Mesothelial cell of epicardium (in vitro differentiated cells): ENCODE measurements at regions not wholly inside any gene's neighbourhood (a gene's known extent, or its start where the extent isn't known, plus 50 kb on each side); places are given as distances from the start of the nearest gene placed in this dataset.

Experiments used
- DNase-seq, 2 experiments: peaks; one replicate each; pipeline ENCODE4 v3.0.0; 2021; ENCODE audit warnings: low spot score in 2 of 2; ENCODE audit not compliant: unreplicated experiment in 2 of 2
- H3K27ac Mint-ChIP-seq: 2 replicates; pipeline ENCODE4 v1.8.0; 2021; ENCODE audit warnings: mixed read lengths
- H3K27me3 Mint-ChIP-seq: 2 replicates; pipeline ENCODE4 v1.8.0; 2021; ENCODE audit warnings: low read depth, mixed read lengths
- H3K36me3 Mint-ChIP-seq: 2 replicates; pipeline ENCODE4 v1.8.0; 2021; ENCODE audit warnings: mixed read lengths
- H3K4me1 Mint-ChIP-seq: 2 replicates; pipeline ENCODE4 v1.8.0; 2021; ENCODE audit warnings: mixed read lengths
- H3K4me3 Mint-ChIP-seq: 2 replicates; pipeline ENCODE4 v1.8.0; 2021; ENCODE audit warnings: mild to moderate bottlenecking, moderate library complexity, mixed read lengths
- H3K9me3 Mint-ChIP-seq: 2 replicates; pipeline ENCODE4 v1.8.0; 2021; ENCODE audit warnings: mixed read lengths
- TF ChIP-seq, protein P1 (sequence below): fragments of 200-600 bp; sonication (generic); IDR thresholded peaks from one replicate; pipeline ENCODE4 v1.5.0; 2021; ENCODE audit warnings: antibody characterized with exemption; ENCODE audit not compliant: unreplicated experiment

GRCh38 chr9:119736491-119737454 is 367.5 kb upstream of the BRINP1 start:
- Mint-ChIP-seq H3K9me3 (peaks cover 19% of the 10 kb centered on the region), H3K4me1 (no peaks in the 10 kb centered on the region), H3K27ac (no peak overlapping the region), H3K4me3 (no peak overlapping the region), H3K36me3 (no peaks in the 10 kb centered on the region), H3K27me3 (peaks cover 16% of the 10 kb centered on the region)
- TF ChIP-seq, protein P1, sequence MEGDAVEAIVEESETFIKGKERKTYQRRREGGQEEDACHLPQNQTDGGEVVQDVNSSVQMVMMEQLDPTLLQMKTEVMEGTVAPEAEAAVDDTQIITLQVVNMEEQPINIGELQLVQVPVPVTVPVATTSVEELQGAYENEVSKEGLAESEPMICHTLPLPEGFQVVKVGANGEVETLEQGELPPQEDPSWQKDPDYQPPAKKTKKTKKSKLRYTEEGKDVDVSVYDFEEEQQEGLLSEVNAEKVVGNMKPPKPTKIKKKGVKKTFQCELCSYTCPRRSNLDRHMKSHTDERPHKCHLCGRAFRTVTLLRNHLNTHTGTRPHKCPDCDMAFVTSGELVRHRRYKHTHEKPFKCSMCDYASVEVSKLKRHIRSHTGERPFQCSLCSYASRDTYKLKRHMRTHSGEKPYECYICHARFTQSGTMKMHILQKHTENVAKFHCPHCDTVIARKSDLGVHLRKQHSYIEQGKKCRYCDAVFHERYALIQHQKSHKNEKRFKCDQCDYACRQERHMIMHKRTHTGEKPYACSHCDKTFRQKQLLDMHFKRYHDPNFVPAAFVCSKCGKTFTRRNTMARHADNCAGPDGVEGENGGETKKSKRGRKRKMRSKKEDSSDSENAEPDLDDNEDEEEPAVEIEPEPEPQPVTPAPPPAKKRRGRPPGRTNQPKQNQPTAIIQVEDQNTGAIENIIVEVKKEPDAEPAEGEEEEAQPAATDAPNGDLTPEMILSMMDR, result no peak
- DNase-seq, result no peak

GRCh38 chr9:119727988-119728387 is 358.8 kb upstream of the BRINP1 start:
- Mint-ChIP-seq H3K27ac (no peak overlapping the region), H3K36me3 (no peaks in the 10 kb centered on the region), H3K4me1 (no peaks in the 10 kb centered on the region), H3K9me3 (peaks cover 3% of the 10 kb centered on the region), H3K27me3 (peaks cover 51% of the 10 kb centered on the region), H3K4me3 (no peak overlapping the region)
- TF ChIP-seq, protein P1, result no peak
- no peak for DNase-seq

GRCh38 chr9:119726035-119726434 is 356.8 kb upstream of the BRINP1 start:
- Mint-ChIP-seq H3K27ac (no peak overlapping the region), H3K27me3 (peaks cover 59% of the 10 kb centered on the region), H3K36me3 (no peaks in the 10 kb centered on the region), H3K4me1 (no peaks in the 10 kb centered on the region), H3K9me3 (no peaks in the 10 kb centered on the region), H3K4me3 (no peak overlapping the region)
- no peak for DNase-seq
- TF ChIP-seq, protein P1, result no peak

- TF ChIP-seq, protein P1, result no peak
- Mint-ChIP-seq H3K27ac (no peak overlapping the region), H3K36me3 (no peaks in the 10 kb centered on the region), H3K9me3 (no peaks in the 10 kb centered on the region), H3K4me3 (no peak overlapping the region), H3K4me1 (no peaks in the 10 kb centered on the region), H3K27me3 (peaks cover 67% of the 10 kb centered on the region)
- DNase-seq, result no peak
Measured at GRCh38 chr9:119722384-119722783, 353.1 kb upstream of the BRINP1 start.

GRCh38 chr9:119712325-119712724 is 343.1 kb upstream of the BRINP1 start:
- TF ChIP-seq, protein P1, result no peak
- no peak overlapping the region for H3K27ac Mint-ChIP-seq
- DNase-seq, result no peak
- peaks cover 4% of the 10 kb centered on the region for H3K9me3 Mint-ChIP-seq
- H3K4me3 Mint-ChIP-seq, result no peak overlapping the region
- H3K36me3 Mint-ChIP-seq, result no peaks in the 10 kb centered on the region
- peaks cover 10% of the 10 kb centered on the region for H3K27me3 Mint-ChIP-seq
- no peaks in the 10 kb centered on the region for H3K4me1 Mint-ChIP-seq
